ENCODE measurements at regions not wholly inside any gene's neighbourhood (a gene's known extent, or its start where the extent isn't known, plus 50 kb on each side); places are given as distances from the start of the nearest gene placed in this dataset.
A peak's percentile ranks its signal among the peaks of the same experiment; 100 is the strongest.

DNA sequence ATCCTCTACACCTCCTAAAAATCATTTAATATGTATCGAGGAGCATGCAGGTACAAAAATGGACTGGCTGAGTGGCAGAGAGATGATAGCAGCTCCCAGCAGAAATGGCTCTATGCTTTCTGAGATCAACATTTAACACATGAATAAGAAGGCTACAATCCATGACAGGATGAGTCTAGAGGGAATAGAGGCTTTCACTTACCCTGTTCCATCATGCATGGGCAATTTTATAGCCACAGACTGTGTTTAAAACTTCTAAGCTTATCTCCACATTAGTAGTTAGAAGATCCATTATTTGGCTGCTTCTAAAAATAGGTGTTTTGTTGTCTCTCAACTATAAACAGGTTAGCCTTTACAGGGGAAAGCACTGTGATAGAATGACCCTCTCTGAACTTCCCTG lies 149.1 kb upstream of the ARHGAP28 start:
- Histone ChIP-seq H3K9ac (ENCODE audit: insufficient read length) (no peak overlapping the region), H3K36me3 (ENCODE audit: insufficient read depth, low read length) (no peaks in the 10 kb centered on the region), H3K9me3 (ENCODE audit: low read depth, low read length) (no peaks in the 10 kb centered on the region), H3K27ac (no peak overlapping the region), H3K4me3 (no peak overlapping the region)
- TF ChIP-seq POLR2AphosphoS5 (IDR thresholded peaks at IDR 0.05; ENCODE audit: borderline replicate concordance, low read depth, low read length), result no peak
- TF ChIP-seq EZH2 (IDR thresholded peaks at IDR 0.05), result no peak
- no peak for TF ChIP-seq FOXP2 (optimal IDR thresholded peaks at IDR 0.05; ENCODE audit: control extremely low read depth, extremely low read length, insufficient read depth)
- DNase-seq (ENCODE audit: low read depth, low spot score), result no peak

GRCh38 chr18:6589923-6590322 lies 139.6 kb upstream of the ARHGAP28 start:
- peak overlapping the region; percentile 85 for H3K27ac ChIP-seq
- H3K9ac ChIP-seq (ENCODE audit: insufficient read length), result no peak overlapping the region
- peak; percentile 30 for DNase-seq (ENCODE audit: low read depth, low spot score)
- no peaks in the 10 kb centered on the region for H3K9me3 ChIP-seq (ENCODE audit: low read depth, low read length)
- H3K36me3 ChIP-seq (ENCODE audit: insufficient read depth, low read length), result no peaks in the 10 kb centered on the region
- TF ChIP-seq FOXP2 (optimal IDR thresholded peaks at IDR 0.05; ENCODE audit: control extremely low read depth, extremely low read length, insufficient read depth) (no peak), POLR2AphosphoS5 (IDR thresholded peaks at IDR 0.05; ENCODE audit: borderline replicate concordance, low read depth, low read length) (no peak; the same call in 1 of the 2 replicates), EZH2 (IDR thresholded peaks at IDR 0.05) (no peak)
- peak overlapping the region; percentile 7 for H3K4me3 ChIP-seq

DNA sequence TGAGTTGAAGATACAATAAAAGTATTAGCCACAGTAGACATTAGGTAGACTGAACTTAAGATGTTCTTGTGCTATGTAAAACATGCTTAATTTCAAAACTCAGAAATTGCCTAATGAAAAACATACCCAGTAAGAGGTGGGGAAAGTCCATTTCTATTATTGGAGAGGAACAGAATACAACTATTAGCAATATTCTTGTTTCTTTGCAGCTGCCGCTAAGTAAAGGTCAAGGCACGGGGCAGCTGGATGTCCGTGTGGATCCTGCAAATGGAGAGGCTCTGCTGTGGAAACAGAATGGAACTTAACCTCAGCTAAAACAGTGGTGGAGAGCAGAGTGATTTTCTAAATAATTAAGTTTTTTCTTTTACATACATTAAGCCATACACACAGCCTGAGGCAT lies 139.2 kb upstream of the ARHGAP28 start:
- Histone ChIP-seq H3K36me3 (ENCODE audit: insufficient read depth, low read length) (no peaks in the 10 kb centered on the region), H3K4me3 (peak overlapping the region; percentile 7), H3K9me3 (ENCODE audit: low read depth, low read length) (no peaks in the 10 kb centered on the region), H3K27ac (peak overlapping the region; percentile 85), H3K9ac (ENCODE audit: insufficient read length) (no peak overlapping the region)
- peak; percentile 10 for DNase-seq (ENCODE audit: low read depth, low spot score)
- TF ChIP-seq EZH2 (IDR thresholded peaks at IDR 0.05) (no peak), POLR2AphosphoS5 (IDR thresholded peaks at IDR 0.05; ENCODE audit: borderline replicate concordance, low read depth, low read length) (no peak), FOXP2 (optimal IDR thresholded peaks at IDR 0.05; ENCODE audit: control extremely low read depth, extremely low read length, insufficient read depth) (no peak)

- no peak overlapping the region for H3K9ac ChIP-seq (ENCODE audit: insufficient read length)
- H3K36me3 ChIP-seq (ENCODE audit: insufficient read depth, low read length), result no peaks in the 10 kb centered on the region
- H3K27ac ChIP-seq, result no peak overlapping the region
- DNase-seq (ENCODE audit: low read depth, low spot score), result no peak
- TF ChIP-seq FOXP2 (optimal IDR thresholded peaks at IDR 0.05; ENCODE audit: control extremely low read depth, extremely low read length, insufficient read depth) (no peak), POLR2AphosphoS5 (IDR thresholded peaks at IDR 0.05; ENCODE audit: borderline replicate concordance, low read depth, low read length) (no peak), EZH2 (IDR thresholded peaks at IDR 0.05) (no peak)
- H3K9me3 ChIP-seq (ENCODE audit: low read depth, low read length), result no peaks in the 10 kb centered on the region
- H3K4me3 ChIP-seq, result no peak overlapping the region
Observed at GRCh38 chr18:6591491-6591890, 138.0 kb upstream of the ARHGAP28 start.

DNA sequence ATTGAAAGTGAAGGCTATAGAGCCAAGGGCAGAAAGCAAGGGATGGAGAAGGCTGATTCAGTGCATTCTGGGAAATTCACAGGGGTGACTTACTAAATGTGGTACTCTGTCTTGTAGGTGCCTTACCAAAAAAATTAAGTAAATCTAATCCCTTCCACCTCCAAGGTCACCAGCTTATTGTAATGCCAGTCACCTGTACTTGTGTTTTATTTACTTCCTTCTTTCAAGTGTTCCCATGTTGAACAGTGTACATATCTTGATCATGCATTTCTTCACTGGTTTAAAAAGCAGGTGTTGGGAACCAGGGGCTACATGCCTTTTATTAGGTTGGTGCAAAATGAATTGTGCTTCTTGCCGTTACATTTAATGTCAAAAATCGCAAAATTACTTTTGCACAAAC lies 137.0 kb upstream of the ARHGAP28 start:
- DNase-seq (ENCODE audit: low read depth, low spot score), result no peak
- Histone ChIP-seq H3K4me3 (no peak overlapping the region), H3K9ac (ENCODE audit: insufficient read length) (no peak overlapping the region), H3K9me3 (ENCODE audit: low read depth, low read length) (no peaks in the 10 kb centered on the region), H3K27ac (no peak overlapping the region), H3K36me3 (ENCODE audit: insufficient read depth, low read length) (no peaks in the 10 kb centered on the region)
- TF ChIP-seq POLR2AphosphoS5 (IDR thresholded peaks at IDR 0.05; ENCODE audit: borderline replicate concordance, low read depth, low read length) (no peak), EZH2 (IDR thresholded peaks at IDR 0.05) (no peak), FOXP2 (optimal IDR thresholded peaks at IDR 0.05; ENCODE audit: control extremely low read depth, extremely low read length, insufficient read depth) (no peak)

DNA sequence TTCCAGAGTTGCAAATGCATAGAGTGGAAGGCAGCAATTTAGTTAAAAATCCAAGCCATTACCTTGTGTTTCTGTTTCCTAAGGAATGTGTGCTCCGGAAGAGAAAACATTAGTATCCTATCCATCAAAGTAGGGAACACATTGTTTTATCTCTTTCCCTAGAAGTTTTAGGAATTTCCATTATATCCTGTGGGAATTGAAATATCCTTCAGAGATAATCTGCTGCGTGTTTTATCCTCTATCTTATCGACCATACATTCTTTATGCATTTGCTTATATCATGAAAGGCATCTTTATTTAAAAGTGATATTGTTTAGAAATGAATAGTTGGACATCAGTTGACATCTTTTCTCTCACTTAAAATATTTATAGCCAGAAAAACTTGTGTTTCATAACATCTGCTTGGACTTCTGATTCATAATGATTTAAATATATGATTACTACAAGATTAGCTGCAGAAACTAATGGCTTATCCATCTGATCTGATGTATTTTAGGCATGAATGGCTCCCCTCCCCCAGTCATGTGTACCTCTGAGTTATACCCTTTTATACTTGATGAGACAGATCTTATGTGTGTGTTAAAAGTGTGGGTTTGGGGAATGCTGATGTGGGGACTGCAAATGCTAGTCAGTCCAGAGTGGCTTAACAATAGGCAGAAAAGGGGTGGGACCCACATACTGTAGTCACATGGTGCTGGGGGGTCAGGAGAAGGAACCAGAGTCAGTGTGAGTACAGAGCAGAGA lies 136.2 kb upstream of the ARHGAP28 start:
- TF ChIP-seq EZH2 (IDR thresholded peaks at IDR 0.05) (no peak), FOXP2 (optimal IDR thresholded peaks at IDR 0.05; ENCODE audit: control extremely low read depth, extremely low read length, insufficient read depth) (no peak), POLR2AphosphoS5 (IDR thresholded peaks at IDR 0.05; ENCODE audit: borderline replicate concordance, low read depth, low read length) (no peak)
- no peak overlapping the region for H3K9ac ChIP-seq (ENCODE audit: insufficient read length)
- H3K9me3 ChIP-seq (ENCODE audit: low read depth, low read length), result no peaks in the 10 kb centered on the region
- no peak overlapping the region for H3K4me3 ChIP-seq
- DNase-seq (ENCODE audit: low read depth, low spot score), result no peak
- H3K36me3 ChIP-seq (ENCODE audit: insufficient read depth, low read length), result no peaks in the 10 kb centered on the region
- H3K27ac ChIP-seq, result no peak overlapping the region

DNA sequence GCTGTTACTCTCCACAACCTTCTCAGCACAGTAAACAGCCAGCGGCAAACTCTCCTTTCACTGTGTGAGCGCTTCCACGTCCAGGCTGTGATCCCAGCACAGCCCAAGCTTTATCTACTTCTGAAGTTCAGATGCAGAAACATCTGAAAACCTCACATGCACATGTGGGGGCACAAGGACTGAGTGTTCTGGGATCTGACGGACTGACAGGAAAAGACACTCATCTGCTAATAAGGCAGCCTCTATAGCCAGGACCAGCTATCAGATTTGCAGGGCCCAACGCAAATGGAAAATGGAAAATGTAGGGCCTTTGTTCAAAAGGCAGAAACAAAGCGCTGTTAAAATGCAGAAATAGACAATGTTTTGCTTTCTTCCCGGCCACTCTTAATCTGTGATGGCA lies 133.8 kb upstream of the ARHGAP28 start:
- Histone ChIP-seq H3K9me3 (ENCODE audit: low read depth, low read length) (no peaks in the 10 kb centered on the region), H3K27ac (no peak overlapping the region), H3K9ac (ENCODE audit: insufficient read length) (no peak overlapping the region), H3K4me3 (no peak overlapping the region), H3K36me3 (ENCODE audit: insufficient read depth, low read length) (no peaks in the 10 kb centered on the region)
- DNase-seq (ENCODE audit: low read depth, low spot score), result no peak
- TF ChIP-seq EZH2 (IDR thresholded peaks at IDR 0.05) (no peak), POLR2AphosphoS5 (IDR thresholded peaks at IDR 0.05; ENCODE audit: borderline replicate concordance, low read depth, low read length) (no peak), FOXP2 (optimal IDR thresholded peaks at IDR 0.05; ENCODE audit: control extremely low read depth, extremely low read length, insufficient read depth) (no peak)

- H3K36me3 ChIP-seq (ENCODE audit: insufficient read depth, low read length), result no peaks in the 10 kb centered on the region
- no peak overlapping the region for H3K4me3 ChIP-seq
- H3K9ac ChIP-seq (ENCODE audit: insufficient read length), result no peak overlapping the region
- no peaks in the 10 kb centered on the region for H3K9me3 ChIP-seq (ENCODE audit: low read depth, low read length)
- H3K27ac ChIP-seq, result no peak overlapping the region
- TF ChIP-seq EZH2 (IDR thresholded peaks at IDR 0.05), result no peak
- TF ChIP-seq FOXP2 (optimal IDR thresholded peaks at IDR 0.05; ENCODE audit: control extremely low read depth, extremely low read length, insufficient read depth), result no peak
- TF ChIP-seq POLR2AphosphoS5 (IDR thresholded peaks at IDR 0.05; ENCODE audit: borderline replicate concordance, low read depth, low read length), result no peak
- no peak for DNase-seq (ENCODE audit: low read depth, low spot score)
Observed at GRCh38 chr18:6598657-6599056, 130.9 kb upstream of the ARHGAP28 start.
